HUES48 (cell line): ENCODE measurements at regions not wholly inside any gene's neighbourhood (a gene's known extent, or its start where the extent isn't known, plus 50 kb on each side); places are given as distances from the start of the nearest gene placed in this dataset.

ENCODE experiments used
- H3K27ac ChIP-seq: one replicate; pipeline ENCODE4 v1.7.0; 2013; ENCODE audit warnings: low read depth, low read length, inconsistent platforms
- H3K27me3 ChIP-seq: 2 replicates; pipeline ENCODE4 v1.6.1; 2013; ENCODE audit warnings: mild to moderate bottlenecking, low read length; ENCODE audit not compliant: control insufficient read depth, insufficient read depth
- H3K36me3 ChIP-seq: 2 replicates; pipeline ENCODE4 v1.6.1; 2013; ENCODE audit warnings: low read length; ENCODE audit not compliant: control insufficient read depth, insufficient read depth
- H3K4me1 ChIP-seq: 2 replicates; pipeline ENCODE4 v1.6.1; 2013; ENCODE audit warnings: mild to moderate bottlenecking, low read length; ENCODE audit not compliant: control insufficient read depth, insufficient read depth
- H3K4me3 ChIP-seq: 2 replicates; pipeline ENCODE4 v1.5.1; 2013; ENCODE audit warnings: mild to moderate bottlenecking, low read depth, low read length
- H3K9ac ChIP-seq: 2 replicates; pipeline ENCODE4 v1.6.1; 2013; ENCODE audit warnings: mild to moderate bottlenecking, low read depth, low read length, moderate library complexity
- H3K9me3 ChIP-seq: 2 replicates; pipeline ENCODE4 v1.6.1; 2013; ENCODE audit warnings: low read length; ENCODE audit not compliant: control insufficient read depth, insufficient read depth

DNA sequence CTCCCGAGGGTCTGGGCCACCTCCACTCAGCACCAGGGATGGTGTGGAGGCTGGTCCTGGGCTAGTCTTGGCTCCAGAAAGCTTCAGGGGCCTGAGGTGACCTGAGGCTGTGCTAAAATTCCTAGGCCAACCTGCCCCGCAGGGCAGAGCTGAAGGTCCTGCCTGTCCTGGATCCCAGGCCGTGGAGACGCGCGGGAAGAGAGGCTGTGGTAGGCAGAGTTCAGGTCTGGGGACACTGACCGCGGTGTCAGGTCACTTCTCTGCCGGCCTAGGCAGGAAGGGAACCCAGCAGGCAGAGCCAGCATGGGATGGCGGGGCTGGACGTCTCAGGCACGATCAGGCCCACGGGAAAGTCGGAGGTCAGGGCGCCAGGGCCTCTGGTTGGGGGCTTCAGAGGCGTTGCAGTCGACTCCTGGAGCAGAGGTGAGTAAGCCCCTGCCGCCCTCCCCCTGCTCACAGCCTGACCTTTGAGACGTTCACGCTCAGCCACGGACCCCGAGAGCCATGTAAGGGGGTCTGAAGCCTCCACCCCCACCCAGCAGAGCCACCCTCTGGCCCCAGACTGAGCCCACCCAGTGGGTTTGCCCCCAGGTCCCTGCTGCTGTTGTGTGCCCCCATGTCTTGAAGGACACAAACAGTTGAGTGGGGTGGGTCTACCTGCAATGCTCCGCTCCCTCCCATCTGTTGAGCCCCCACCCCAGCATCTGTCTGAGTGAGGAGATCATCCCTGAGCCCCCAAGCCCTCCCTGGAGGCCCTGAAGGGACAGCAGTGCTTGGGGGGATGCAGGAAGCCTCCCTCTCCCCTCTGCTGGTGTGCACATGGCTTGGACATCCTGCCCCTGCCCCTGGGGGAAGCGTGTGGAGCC is 142.7 kb downstream of the KIF26A start:
- Histone ChIP-seq H3K4me3 (no peak overlapping the region), H3K27me3 (no peaks in the 10 kb centered on the region), H3K9ac (no peak overlapping the region), H3K4me1 (no peaks in the 10 kb centered on the region; the same call in 1 of the 2 replicates), H3K27ac (no peak overlapping the region), H3K9me3 (no peaks in the 10 kb centered on the region), H3K36me3 (no peaks in the 10 kb centered on the region)

GRCh38 chr14:104281768-104282301 is 143.4 kb downstream of the KIF26A start:
- H3K27me3 ChIP-seq, result no peaks in the 10 kb centered on the region
- no peaks in the 10 kb centered on the region for H3K36me3 ChIP-seq
- no peaks in the 10 kb centered on the region; the same call in 1 of the 2 replicates for H3K4me1 ChIP-seq
- H3K4me3 ChIP-seq, result no peak overlapping the region
- H3K9ac ChIP-seq, result no peak overlapping the region
- H3K27ac ChIP-seq, result no peak overlapping the region
- H3K9me3 ChIP-seq, result no peaks in the 10 kb centered on the region

DNA sequence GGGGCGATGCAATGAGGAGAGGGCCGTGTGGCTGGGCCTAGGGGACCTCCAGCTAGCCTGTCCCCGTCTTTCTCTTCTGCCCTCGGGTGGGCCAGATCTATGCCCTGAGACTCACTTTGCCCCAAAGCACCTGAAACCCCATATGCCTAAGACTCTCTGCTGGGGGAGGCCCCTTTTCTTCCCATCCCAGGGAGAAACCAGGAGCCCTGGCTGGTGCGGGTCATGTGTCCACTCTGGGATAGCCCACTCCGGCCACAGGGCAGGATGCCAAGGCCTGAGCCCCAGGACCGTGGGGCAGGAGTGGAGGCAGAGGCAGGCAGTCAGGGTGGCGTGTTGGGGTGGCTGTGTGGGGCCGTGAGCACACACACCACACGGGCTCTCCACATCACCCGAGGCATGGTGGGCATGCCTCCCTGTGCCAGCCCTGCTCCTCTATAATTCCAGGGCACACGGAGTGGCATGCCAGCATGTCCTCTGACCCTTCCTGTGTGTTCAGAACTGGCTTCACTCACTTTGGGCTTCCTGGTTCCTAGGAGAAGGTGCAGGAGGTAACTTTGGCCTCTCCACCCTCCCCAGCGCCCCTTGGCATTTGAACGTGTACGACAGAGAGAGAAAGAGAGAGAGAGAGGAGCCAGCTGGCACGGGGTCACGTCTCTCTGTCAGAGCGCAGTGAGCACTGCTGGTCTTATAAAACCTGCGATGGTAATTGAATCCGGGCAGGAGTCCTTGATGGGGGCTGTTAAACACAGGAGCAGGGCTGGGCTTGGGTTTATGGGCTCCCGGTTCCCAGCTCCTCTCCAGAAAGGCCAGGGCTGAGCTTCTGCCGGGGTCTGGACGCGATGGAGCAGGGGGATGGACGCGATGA is 144.2 kb downstream of the KIF26A start:
- no peak overlapping the region for H3K27ac ChIP-seq

GRCh38 chr14:104283197-104284106 is 145.1 kb downstream of the KIF26A start:
- no peaks in the 10 kb centered on the region for H3K36me3 ChIP-seq
- H3K4me3 ChIP-seq, result no peak overlapping the region
- H3K9me3 ChIP-seq, result no peaks in the 10 kb centered on the region
- no peak overlapping the region for H3K9ac ChIP-seq
- H3K27ac ChIP-seq, result no peak overlapping the region
- H3K27me3 ChIP-seq, result no peaks in the 10 kb centered on the region
- H3K4me1 ChIP-seq, result no peaks in the 10 kb centered on the region; the same call in 1 of the 2 replicates

More for the DNA sequence above, 144.2 kb downstream of the KIF26A start:
- H3K9me3 ChIP-seq, result no peaks in the 10 kb centered on the region
- no peaks in the 10 kb centered on the region for H3K36me3 ChIP-seq
- H3K4me3 ChIP-seq, result no peak overlapping the region
- H3K9ac ChIP-seq, result no peak overlapping the region
- no peaks in the 10 kb centered on the region; the same call in 1 of the 2 replicates for H3K4me1 ChIP-seq
- H3K27me3 ChIP-seq, result no peaks in the 10 kb centered on the region

DNA sequence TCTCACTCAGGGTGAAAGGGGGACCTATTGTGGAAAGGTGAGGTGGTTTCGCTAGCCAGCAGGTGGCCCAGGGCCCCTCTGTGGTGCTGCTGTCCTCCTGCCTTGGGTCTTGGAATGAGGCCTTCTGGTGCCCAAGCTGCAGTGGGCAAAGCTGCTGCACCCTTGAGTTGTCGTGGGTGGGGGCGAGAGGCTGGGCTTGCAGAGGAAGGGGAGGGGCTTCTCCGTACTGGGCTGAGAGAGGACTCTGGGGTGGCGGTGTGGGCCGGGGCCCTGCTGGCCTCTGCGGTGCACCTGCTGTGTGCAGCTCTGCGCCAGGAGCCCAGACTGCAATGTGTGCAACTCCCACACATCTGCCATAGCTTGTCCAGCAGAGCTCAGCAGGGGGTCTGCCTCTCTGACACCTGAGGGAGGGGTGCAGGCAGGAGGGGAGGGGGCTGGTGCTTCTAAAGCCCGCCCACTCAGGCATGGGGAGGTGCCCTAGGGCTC is 145.8 kb downstream of the KIF26A start:
- H3K4me1 ChIP-seq, result no peaks in the 10 kb centered on the region; the same call in 1 of the 2 replicates

DNA sequence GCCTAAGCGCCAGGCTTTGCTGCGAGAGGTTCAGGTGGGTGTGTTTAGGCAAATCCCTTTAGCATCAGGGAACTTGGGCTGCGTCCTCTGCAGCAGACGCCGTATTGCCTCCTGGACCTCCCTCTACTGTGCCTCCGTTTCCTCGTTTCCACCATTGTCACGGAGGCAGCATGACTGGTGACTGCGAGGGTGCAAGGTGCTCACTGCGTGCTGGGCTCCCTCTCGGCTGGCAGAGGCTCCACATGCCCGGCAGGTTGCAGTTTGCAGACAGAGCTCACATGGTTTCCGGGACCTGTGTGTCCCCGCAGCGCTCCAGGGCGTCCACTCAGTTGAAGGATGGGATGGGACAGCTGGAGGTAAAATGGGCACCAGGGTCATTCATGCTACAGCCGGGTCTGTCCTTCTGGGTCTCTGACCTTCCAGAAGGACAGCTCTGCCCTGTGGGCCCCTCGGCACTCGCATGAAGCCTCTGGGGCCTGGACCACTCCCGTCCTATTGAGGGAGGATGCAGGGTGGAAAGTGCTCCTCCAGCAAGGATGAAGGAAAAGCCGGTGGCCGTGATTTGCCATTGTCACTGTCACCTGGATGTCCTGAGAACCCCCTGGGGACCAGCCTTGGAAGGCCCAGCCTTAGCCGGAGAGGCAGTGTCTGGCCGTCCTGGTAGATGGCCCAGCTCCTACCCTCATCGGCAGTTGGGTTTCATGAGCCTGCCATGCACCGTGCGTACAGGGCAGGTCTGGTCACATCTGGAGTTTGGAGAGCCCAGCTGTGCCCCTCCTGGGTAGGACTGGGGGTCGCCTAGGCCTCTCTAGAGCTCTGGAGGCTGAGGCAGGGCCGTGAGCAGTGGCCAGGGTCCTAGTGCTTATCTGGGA is 146.5 kb downstream of the KIF26A start:
- no peak overlapping the region for H3K27ac ChIP-seq
- no peaks in the 10 kb centered on the region for H3K27me3 ChIP-seq
- H3K4me3 ChIP-seq, result no peak overlapping the region
- H3K9ac ChIP-seq, result no peak overlapping the region
- H3K36me3 ChIP-seq, result no peaks in the 10 kb centered on the region
- no peaks in the 10 kb centered on the region; the same call in 1 of the 2 replicates for H3K4me1 ChIP-seq
- no peaks in the 10 kb centered on the region for H3K9me3 ChIP-seq

More for the DNA sequence above, 145.8 kb downstream of the KIF26A start:
- no peak overlapping the region for H3K27ac ChIP-seq
- H3K27me3 ChIP-seq, result no peaks in the 10 kb centered on the region
- H3K36me3 ChIP-seq, result no peaks in the 10 kb centered on the region
- H3K9me3 ChIP-seq, result no peaks in the 10 kb centered on the region
- H3K9ac ChIP-seq, result no peak overlapping the region
- H3K4me3 ChIP-seq, result no peak overlapping the region

GRCh38 chr14:104285508-104285840 is 147.1 kb downstream of the KIF26A start:
- Histone ChIP-seq H3K4me3 (no peak overlapping the region), H3K27ac (no peak overlapping the region), H3K4me1 (peaks cover 4% of the 10 kb centered on the region; the same call in 1 of the 2 replicates), H3K27me3 (no peaks in the 10 kb centered on the region), H3K9ac (no peak overlapping the region), H3K9me3 (no peaks in the 10 kb centered on the region), H3K36me3 (no peaks in the 10 kb centered on the region)

- no peak overlapping the region for H3K9ac ChIP-seq
- no peaks in the 10 kb centered on the region for H3K27me3 ChIP-seq
- H3K4me3 ChIP-seq, result no peak overlapping the region
- no peaks in the 10 kb centered on the region for H3K9me3 ChIP-seq
- H3K36me3 ChIP-seq, result no peaks in the 10 kb centered on the region
- no peak overlapping the region for H3K27ac ChIP-seq
- peaks cover 9% of the 10 kb centered on the region for H3K4me1 ChIP-seq
Measured at GRCh38 chr14:104286086-104286485, 147.7 kb downstream of the KIF26A start.

DNA sequence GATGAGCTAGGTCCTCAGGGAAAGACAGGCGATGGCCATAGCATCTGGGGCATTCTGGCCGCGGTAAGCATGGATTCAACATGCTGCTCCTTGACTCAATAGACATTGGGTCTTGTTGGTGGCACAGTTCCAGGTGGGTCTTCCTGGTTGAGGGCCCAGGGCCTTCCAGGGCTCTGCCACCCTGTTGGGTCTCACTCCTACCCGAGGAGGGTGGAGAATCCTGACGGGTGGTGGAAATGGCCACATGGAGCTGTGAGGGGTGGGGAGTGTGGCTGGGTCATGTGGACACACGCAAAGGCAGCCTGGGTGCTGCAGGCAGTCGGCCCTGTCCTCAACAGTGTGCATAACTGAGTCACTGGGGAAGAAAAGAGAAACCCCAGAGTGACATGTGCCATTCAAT is 148.1 kb downstream of the KIF26A start:
- no peaks in the 10 kb centered on the region for H3K27me3 ChIP-seq
- H3K27ac ChIP-seq, result no peak overlapping the region
- no peaks in the 10 kb centered on the region for H3K36me3 ChIP-seq
- H3K9ac ChIP-seq, result no peak overlapping the region
- no peak overlapping the region for H3K4me3 ChIP-seq
- H3K4me1 ChIP-seq, result peaks cover 12% of the 10 kb centered on the region
- H3K9me3 ChIP-seq, result no peaks in the 10 kb centered on the region
